Osteoblast (primary cell): ENCODE measurements at regions not wholly inside any gene's neighbourhood (a gene's known extent, or its start where the extent isn't known, plus 50 kb on each side); places are given as distances from the start of the nearest gene placed in this dataset.

ENCODE experiments used
- DNase-seq: peaks from one replicate; pipeline ENCODE4 v3.0.0; 2011; ENCODE audit warnings: low spot score, mixed read lengths; ENCODE audit not compliant: insufficient read length; ENCODE audit errors: missing footprints
- H2AFZ ChIP-seq: 2 replicates; pipeline ENCODE4 v1.6.0; 2011; ENCODE audit warnings: mild to moderate bottlenecking, low read length
- H3K27ac ChIP-seq: 2 replicates; pipeline ENCODE4 v1.5.1; 2011; ENCODE audit warnings: mild to moderate bottlenecking, low read depth, low read length, moderate library complexity
- H3K27me3 ChIP-seq: 2 replicates; pipeline ENCODE4 v1.6.0; 2012; ENCODE audit warnings: mild to moderate bottlenecking, control low read depth, inconsistent platforms, low read length, moderate library complexity; ENCODE audit not compliant: insufficient read depth
- H3K36me3 ChIP-seq: 2 replicates; pipeline ENCODE4 v1.5.1; 2011; ENCODE audit warnings: mild to moderate bottlenecking, low read length, control low read depth, moderate library complexity; ENCODE audit not compliant: insufficient read depth
- H3K4me1 ChIP-seq: 2 replicates; pipeline ENCODE4 v1.5.1; 2011; ENCODE audit warnings: mild to moderate bottlenecking, low read length, control low read depth, moderate library complexity; ENCODE audit not compliant: insufficient read depth
- H3K4me2 ChIP-seq: 2 replicates; pipeline ENCODE4 v1.6.0; 2011; ENCODE audit warnings: mild to moderate bottlenecking, low read length; ENCODE audit not compliant: insufficient read depth
- H3K4me3 ChIP-seq: fragments of 200-600 bp; sonication (generic); 3 replicates; pipeline ENCODE4 v1.5.1; 2012; ENCODE audit warnings: mild to moderate bottlenecking, low read length, inconsistent platforms; ENCODE audit not compliant: insufficient read depth
- H3K79me2 ChIP-seq: 2 replicates; pipeline ENCODE4 v1.6.0; 2012; ENCODE audit warnings: mild to moderate bottlenecking, low read length, control low read depth, inconsistent platforms; ENCODE audit not compliant: insufficient read depth
- H3K9me3 ChIP-seq: 2 replicates; pipeline ENCODE4 v1.5.1; 2011; ENCODE audit warnings: low read depth, low read length, control low read depth
- H4K20me1 ChIP-seq: 2 replicates; pipeline ENCODE4 v1.6.0; 2012; ENCODE audit warnings: mild to moderate bottlenecking, low read length, control low read depth; ENCODE audit not compliant: insufficient read depth
- TF ChIP-seq, protein P1 (sequence below): IDR thresholded peaks from 2 replicates; pipeline ENCODE4 v1.5.1; 2011; ENCODE audit warnings: mild to moderate bottlenecking, low read depth, low read length, moderate library complexity; ENCODE audit errors: extremely low read depth

DNA sequence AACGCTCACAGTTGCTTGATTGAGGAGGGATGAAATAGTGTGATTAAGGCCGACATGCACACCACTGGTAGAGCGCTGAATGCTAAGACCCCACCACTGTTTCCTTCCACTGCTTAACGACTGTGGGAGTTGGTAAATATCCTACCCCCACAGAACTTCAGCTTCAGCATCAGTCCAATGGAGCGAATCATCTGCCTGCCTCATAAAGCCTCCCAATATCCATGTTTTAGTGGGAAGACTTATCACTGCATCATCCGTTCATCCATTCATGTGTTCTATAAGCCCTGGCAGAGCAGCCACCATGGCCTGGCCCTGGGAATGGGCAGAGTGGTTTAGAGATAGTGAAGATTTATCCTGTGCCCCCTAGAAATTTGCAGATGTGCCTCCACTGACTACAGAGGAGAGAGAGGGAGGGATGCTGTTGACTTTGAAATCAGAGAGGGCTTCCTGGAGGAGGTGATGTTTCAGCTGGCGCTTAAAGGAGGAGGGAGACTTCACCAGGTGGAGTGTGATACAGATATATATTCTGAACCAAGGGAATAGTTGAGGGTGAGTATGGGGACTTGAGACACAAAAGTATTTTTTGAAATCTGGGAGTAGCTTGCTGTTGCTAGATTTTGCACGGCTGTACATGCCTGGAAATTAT is 71.9 kb upstream of the STX18 start:
- Histone ChIP-seq H2AFZ (no peak overlapping the region), H3K27ac (no peak overlapping the region), H4K20me1 (no peaks in the 10 kb centered on the region), H3K4me1 (no peaks in the 10 kb centered on the region), H3K9me3 (no peaks in the 10 kb centered on the region), H3K27me3 (no peaks in the 10 kb centered on the region), H3K36me3 (no peaks in the 10 kb centered on the region), H3K4me2 (no peak overlapping the region), H3K79me2 (no peaks in the 10 kb centered on the region), H3K4me3 (no peak overlapping the region)
- peak; percentile 81 for DNase-seq
- TF ChIP-seq, protein P1, sequence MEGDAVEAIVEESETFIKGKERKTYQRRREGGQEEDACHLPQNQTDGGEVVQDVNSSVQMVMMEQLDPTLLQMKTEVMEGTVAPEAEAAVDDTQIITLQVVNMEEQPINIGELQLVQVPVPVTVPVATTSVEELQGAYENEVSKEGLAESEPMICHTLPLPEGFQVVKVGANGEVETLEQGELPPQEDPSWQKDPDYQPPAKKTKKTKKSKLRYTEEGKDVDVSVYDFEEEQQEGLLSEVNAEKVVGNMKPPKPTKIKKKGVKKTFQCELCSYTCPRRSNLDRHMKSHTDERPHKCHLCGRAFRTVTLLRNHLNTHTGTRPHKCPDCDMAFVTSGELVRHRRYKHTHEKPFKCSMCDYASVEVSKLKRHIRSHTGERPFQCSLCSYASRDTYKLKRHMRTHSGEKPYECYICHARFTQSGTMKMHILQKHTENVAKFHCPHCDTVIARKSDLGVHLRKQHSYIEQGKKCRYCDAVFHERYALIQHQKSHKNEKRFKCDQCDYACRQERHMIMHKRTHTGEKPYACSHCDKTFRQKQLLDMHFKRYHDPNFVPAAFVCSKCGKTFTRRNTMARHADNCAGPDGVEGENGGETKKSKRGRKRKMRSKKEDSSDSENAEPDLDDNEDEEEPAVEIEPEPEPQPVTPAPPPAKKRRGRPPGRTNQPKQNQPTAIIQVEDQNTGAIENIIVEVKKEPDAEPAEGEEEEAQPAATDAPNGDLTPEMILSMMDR: no peak

DNA sequence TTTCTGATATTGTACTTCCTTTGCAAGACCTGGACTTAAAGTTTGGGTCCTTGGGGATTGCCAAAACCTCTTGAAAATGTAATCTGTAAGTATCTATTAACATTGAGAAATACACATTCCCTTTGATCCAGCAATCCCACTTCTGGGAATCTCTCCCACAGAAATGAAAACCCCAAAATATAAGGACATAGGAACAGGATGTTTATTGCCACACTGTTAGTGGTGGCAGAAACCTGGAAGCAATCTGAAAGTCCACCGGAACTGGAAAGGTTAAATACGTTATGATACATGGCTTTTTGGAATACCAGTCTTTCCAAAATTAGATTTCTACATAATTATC is 71.2 kb upstream of the STX18 start:
- Histone ChIP-seq H3K9me3 (no peaks in the 10 kb centered on the region), H3K36me3 (no peaks in the 10 kb centered on the region), H3K27me3 (no peaks in the 10 kb centered on the region), H3K79me2 (no peaks in the 10 kb centered on the region), H3K4me2 (no peak overlapping the region), H2AFZ (no peak overlapping the region), H3K4me1 (no peaks in the 10 kb centered on the region), H3K27ac (no peak overlapping the region), H3K4me3 (no peak overlapping the region), H4K20me1 (no peaks in the 10 kb centered on the region)
- TF ChIP-seq, protein P1: no peak
- no peak for DNase-seq

DNA sequence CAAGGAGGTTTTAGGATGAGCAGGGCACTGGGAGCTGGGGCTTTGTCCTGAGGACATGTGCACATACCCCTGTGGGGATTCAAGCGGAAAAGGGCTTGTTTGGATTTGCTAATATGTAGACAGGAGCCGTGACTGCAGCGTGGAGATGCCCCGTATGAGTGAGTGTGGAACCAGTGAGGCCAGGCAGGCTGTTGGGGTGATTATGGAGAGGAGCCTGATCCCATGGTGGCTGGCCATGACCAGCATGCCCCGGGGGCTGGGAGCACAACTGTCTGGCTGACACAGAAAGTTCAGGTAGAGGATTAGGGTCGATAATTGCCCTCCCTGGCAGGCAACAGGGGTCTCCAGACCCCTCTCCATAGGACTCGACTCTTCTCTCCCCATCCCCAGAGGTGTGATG is 68.8 kb upstream of the STX18 start:
- Histone ChIP-seq H3K36me3 (no peaks in the 10 kb centered on the region), H3K79me2 (no peaks in the 10 kb centered on the region), H3K4me2 (no peak overlapping the region), H3K4me3 (no peak overlapping the region), H4K20me1 (no peaks in the 10 kb centered on the region), H3K27me3 (no peaks in the 10 kb centered on the region), H3K9me3 (no peaks in the 10 kb centered on the region), H3K4me1 (no peaks in the 10 kb centered on the region), H3K27ac (no peak overlapping the region), H2AFZ (no peak overlapping the region)
- DNase-seq: no peak
- TF ChIP-seq, protein P1: no peak

- H3K36me3 ChIP-seq: no peaks in the 10 kb centered on the region
- DNase-seq: no peak
- no peak overlapping the region for H2AFZ ChIP-seq
Measured at GRCh38 chr4:4609622-4610334, 67.9 kb upstream of the STX18 start.

More at GRCh38 chr4:4609622-4610334, 67.9 kb upstream of the STX18 start:
- Histone ChIP-seq H3K79me2 (no peaks in the 10 kb centered on the region), H3K9me3 (no peaks in the 10 kb centered on the region), H3K27me3 (no peaks in the 10 kb centered on the region), H3K4me3 (no peak overlapping the region), H3K4me1 (no peaks in the 10 kb centered on the region), H3K27ac (no peak overlapping the region), H3K4me2 (no peak overlapping the region), H4K20me1 (no peaks in the 10 kb centered on the region)
- TF ChIP-seq, protein P1: no peak
